Ishikawa (cell line): ENCODE measurements at regions not wholly inside any gene's neighbourhood (a gene's known extent, or its start where the extent isn't known, plus 50 kb on each side); places are given as distances from the start of the nearest gene placed in this dataset.

ENCODE experiments used
- CREB1 ChIP-seq: IDR thresholded peaks from 2 replicates; pipeline ENCODE4 v1.6.1; 2012; ENCODE audit warnings: low read depth
- EGR1 ChIP-seq: IDR thresholded peaks from 2 replicates; pipeline ENCODE4 v1.6.1; 2012
- EP300 ChIP-seq: IDR thresholded peaks from 2 replicates; pipeline ENCODE4 v1.6.1; 2012; ENCODE audit warnings: borderline replicate concordance
- FOXM1 ChIP-seq: IDR thresholded peaks from 2 replicates; pipeline ENCODE4 v1.6.1; 2012; ENCODE audit warnings: low read depth, borderline replicate concordance
- MAX ChIP-seq: IDR thresholded peaks from 2 replicates; pipeline ENCODE4 v1.6.1; 2012
- RAD21 ChIP-seq: IDR thresholded peaks from 2 replicates; pipeline ENCODE4 v1.6.1; 2012; ENCODE audit warnings: low read depth
- REST ChIP-seq: IDR thresholded peaks from 2 replicates; pipeline ENCODE4 v1.6.1; 2012; ENCODE audit warnings: low read depth, mild to moderate bottlenecking
- TAF1 ChIP-seq: IDR thresholded peaks from 2 replicates; pipeline ENCODE4 v1.6.1; 2012; ENCODE audit warnings: low read depth, mild to moderate bottlenecking
- TCF12 ChIP-seq: IDR thresholded peaks from 2 replicates; pipeline ENCODE4 v1.6.1; 2012; ENCODE audit warnings: low read depth
- TEAD4 ChIP-seq: IDR thresholded peaks from 2 replicates; pipeline ENCODE4 v1.6.1; 2012
- USF1 ChIP-seq: IDR thresholded peaks from 2 replicates; pipeline ENCODE4 v1.6.1; 2012
- YY1 ChIP-seq: IDR thresholded peaks from 2 replicates; pipeline ENCODE4 v1.6.1; 2012; ENCODE audit warnings: low read depth
- ZBTB7A ChIP-seq: IDR thresholded peaks from 2 replicates; pipeline ENCODE4 v1.6.1; 2012; ENCODE audit warnings: low read depth

- TF ChIP-seq EP300 (peak; percentile 52; the same call in 1 of the 2 replicates), YY1 (no peak), TEAD4 (peak; percentile 85), USF1 (no peak), CREB1 (no peak), REST (no peak), TAF1 (no peak), RAD21 (no peak), MAX (no peak), FOXM1 (no peak), ZBTB7A (no peak), TCF12 (peak; percentile 30; the same call in 1 of the 2 replicates), EGR1 (no peak)
These were observed 95.7 kb downstream of the OXSM start for GRCh38 chr3:25885544-25885943.
